Ishikawa (cell line): ENCODE measurements at regions not wholly inside any gene's neighbourhood (a gene's known extent, or its start where the extent isn't known, plus 50 kb on each side); places are given as distances from the start of the nearest gene placed in this dataset.

Experiments
- CEBPB ChIP-seq: IDR thresholded peaks from 2 replicates; pipeline ENCODE4 v1.6.1; 2012
- CREB1 ChIP-seq: IDR thresholded peaks from 2 replicates; pipeline ENCODE4 v1.6.1; 2012; ENCODE audit warnings: low read depth
- EGR1 ChIP-seq: IDR thresholded peaks from 2 replicates; pipeline ENCODE4 v1.6.1; 2012
- EP300 ChIP-seq: IDR thresholded peaks from 2 replicates; pipeline ENCODE4 v1.6.1; 2012; ENCODE audit warnings: borderline replicate concordance
- FOXM1 ChIP-seq: IDR thresholded peaks from 2 replicates; pipeline ENCODE4 v1.6.1; 2012; ENCODE audit warnings: low read depth, borderline replicate concordance
- MAX ChIP-seq: IDR thresholded peaks from 2 replicates; pipeline ENCODE4 v1.6.1; 2012
- NFIC ChIP-seq: IDR thresholded peaks from 2 replicates; pipeline ENCODE4 v1.6.1; 2012
- RAD21 ChIP-seq: IDR thresholded peaks from 2 replicates; pipeline ENCODE4 v1.6.1; 2012; ENCODE audit warnings: low read depth
- REST ChIP-seq: IDR thresholded peaks from 2 replicates; pipeline ENCODE4 v1.6.1; 2012; ENCODE audit warnings: low read depth, mild to moderate bottlenecking
- TAF1 ChIP-seq: IDR thresholded peaks from 2 replicates; pipeline ENCODE4 v1.6.1; 2012; ENCODE audit warnings: low read depth, mild to moderate bottlenecking
- TCF12 ChIP-seq: IDR thresholded peaks from 2 replicates; pipeline ENCODE4 v1.6.1; 2012; ENCODE audit warnings: low read depth
- TEAD4 ChIP-seq: IDR thresholded peaks from 2 replicates; pipeline ENCODE4 v1.6.1; 2012
- USF1 ChIP-seq: IDR thresholded peaks from 2 replicates; pipeline ENCODE4 v1.6.1; 2012
- YY1 ChIP-seq: IDR thresholded peaks from 2 replicates; pipeline ENCODE4 v1.6.1; 2012; ENCODE audit warnings: low read depth
- ZBTB7A ChIP-seq: IDR thresholded peaks from 2 replicates; pipeline ENCODE4 v1.6.1; 2012; ENCODE audit warnings: low read depth

GRCh38 chr20:50356962-50357782 lies 153.0 kb upstream of the PTPN1 start:
- no peak for TF ChIP-seq TCF12
- TF ChIP-seq ZBTB7A = no peak
- no peak for TF ChIP-seq NFIC
- no peak for TF ChIP-seq USF1
- TF ChIP-seq FOXM1 = no peak
- TF ChIP-seq MAX = no peak
- TF ChIP-seq TAF1 = no peak
- TF ChIP-seq CREB1 = no peak
- TF ChIP-seq YY1 = no peak
- no peak for TF ChIP-seq RAD21
- no peak for TF ChIP-seq EGR1
- no peak for TF ChIP-seq TEAD4
- TF ChIP-seq CEBPB = no peak
- TF ChIP-seq REST = no peak

GRCh38 chr20:50357783-50358161 lies 152.4 kb upstream of the PTPN1 start:
- no peak for TF ChIP-seq EGR1
- TF ChIP-seq REST = no peak
- no peak for TF ChIP-seq TAF1
- TF ChIP-seq RAD21 = no peak
- no peak for TF ChIP-seq YY1
- TF ChIP-seq CEBPB = no peak
- no peak for TF ChIP-seq NFIC
- TF ChIP-seq CREB1 = no peak
- no peak for TF ChIP-seq EP300
- no peak for TF ChIP-seq MAX
- TF ChIP-seq FOXM1 = no peak
- no peak for TF ChIP-seq ZBTB7A
- TF ChIP-seq TEAD4 = no peak
- no peak for TF ChIP-seq USF1
- TF ChIP-seq TCF12 = no peak

GRCh38 chr20:50358166-50358565 lies 152.0 kb upstream of the PTPN1 start:
- TF ChIP-seq TEAD4 (no peak), REST (no peak), YY1 (no peak), NFIC (no peak), CREB1 (no peak), EP300 (no peak), MAX (no peak), USF1 (no peak), FOXM1 (no peak), RAD21 (no peak), CEBPB (no peak), ZBTB7A (no peak), TAF1 (no peak), EGR1 (no peak)

GRCh38 chr20:50358971-50359370 lies 151.2 kb upstream of the PTPN1 start:
- TF ChIP-seq TAF1 (no peak), TCF12 (no peak), TEAD4 (no peak), EP300 (no peak), FOXM1 (no peak), YY1 (no peak), EGR1 (no peak), RAD21 (no peak), USF1 (no peak), CREB1 (no peak), REST (no peak), MAX (no peak), ZBTB7A (no peak), CEBPB (no peak), NFIC (no peak)
